ENCODE measurements at regions not wholly inside any gene's neighbourhood (a gene's known extent, or its start where the extent isn't known, plus 50 kb on each side); places are given as distances from the start of the nearest gene placed in this dataset.
"Not testable (repeated sequence)": the region's sequence is repeated elsewhere in the genome, so short reads cannot be mapped to it uniquely, and the experiment has no call there.

DNA sequence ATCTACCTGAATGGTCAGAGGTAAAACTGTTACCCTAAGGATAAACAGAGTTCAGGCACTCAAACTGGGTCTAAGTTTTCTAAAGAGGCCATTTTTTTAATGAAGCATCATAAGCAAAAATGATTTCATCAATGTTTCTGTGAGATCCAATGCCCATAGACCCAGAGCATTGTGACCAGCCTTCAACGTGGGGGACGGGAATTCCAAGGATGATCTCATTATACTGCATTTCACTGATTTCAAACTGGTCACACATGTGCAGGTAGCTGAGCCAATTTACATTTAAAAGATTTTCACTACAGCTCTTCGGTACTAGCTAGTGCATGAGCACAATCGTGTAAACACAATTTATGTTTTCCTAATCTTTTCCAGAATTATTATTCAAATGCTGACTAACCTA, 472.9 kb downstream of the DIPK2A start:
- DNase-seq (no peak), ATAC-seq (no peak)
- no peaks in the 10 kb centered on the region for H3K9me3 Mint-ChIP-seq
- no peaks in the 10 kb centered on the region for H3K36me3 Mint-ChIP-seq (ENCODE audit: insufficient read depth)
- H3K27me3 Mint-ChIP-seq (ENCODE audit: low read depth): no peaks in the 10 kb centered on the region
- H3K4me1 Mint-ChIP-seq (ENCODE audit: low read depth): no peaks in the 10 kb centered on the region
- no peak overlapping the region for H3K4me3 Mint-ChIP-seq

DNA sequence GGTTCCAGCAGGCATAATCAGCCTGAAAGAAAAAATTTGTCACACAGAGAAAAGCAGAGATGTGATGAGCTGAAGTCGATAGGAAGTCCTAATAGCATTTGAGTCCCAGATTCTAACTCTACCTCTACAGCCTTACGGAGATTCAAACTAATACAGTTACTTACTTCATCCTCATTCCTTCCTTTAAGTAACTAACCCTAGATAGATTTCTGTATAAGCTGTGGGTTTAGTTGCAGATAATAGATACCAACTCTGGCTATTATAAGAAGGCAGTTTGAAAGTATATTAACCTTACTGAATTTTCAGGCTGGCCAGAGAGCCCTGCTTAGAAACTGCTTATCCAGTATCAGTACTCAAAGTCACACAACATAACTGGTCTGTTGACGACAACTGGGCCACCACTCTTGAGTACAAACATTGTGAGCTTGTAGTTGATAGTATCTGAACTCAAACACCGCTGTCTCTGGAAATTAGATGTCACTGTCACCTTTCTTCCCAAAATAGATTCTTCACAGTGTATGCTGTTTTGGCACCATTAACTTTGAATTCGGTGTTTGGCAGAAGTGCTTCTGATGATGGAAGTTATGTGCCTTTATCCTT, 484.3 kb downstream of the DIPK2A start:
- ATAC-seq (no peak), DNase-seq (no peak)
- H3K9me3 Mint-ChIP-seq: no peaks in the 10 kb centered on the region
- no peaks in the 10 kb centered on the region for H3K4me1 Mint-ChIP-seq (ENCODE audit: low read depth)
- H3K27me3 Mint-ChIP-seq (ENCODE audit: low read depth): no peaks in the 10 kb centered on the region
- H3K4me3 Mint-ChIP-seq: no peak overlapping the region
- no peaks in the 10 kb centered on the region for H3K36me3 Mint-ChIP-seq (ENCODE audit: insufficient read depth)

DNA sequence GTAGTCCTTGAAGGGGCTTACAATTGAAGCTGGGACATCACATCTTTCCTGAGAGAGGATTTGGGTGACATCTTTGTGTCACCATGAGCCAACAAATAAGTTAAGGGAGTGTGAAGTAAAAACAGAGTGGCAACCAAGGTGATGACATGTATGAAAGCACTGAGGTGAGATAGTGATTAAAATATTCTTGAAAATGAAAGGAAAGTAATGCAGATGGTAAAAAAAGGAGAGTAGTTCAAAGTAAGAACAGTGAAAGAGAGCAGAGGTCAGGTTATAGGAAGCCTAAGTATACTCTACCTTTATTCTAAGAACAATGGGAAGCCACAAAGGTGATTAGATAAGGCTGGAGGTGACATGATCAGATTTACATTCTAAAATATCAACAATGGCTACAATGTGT, 486.1 kb downstream of the DIPK2A start:
- ATAC-seq: no peak
- no peaks in the 10 kb centered on the region for H3K36me3 Mint-ChIP-seq (ENCODE audit: insufficient read depth)
- H3K9me3 Mint-ChIP-seq: no peaks in the 10 kb centered on the region
- H3K4me3 Mint-ChIP-seq: no peak overlapping the region
- no peaks in the 10 kb centered on the region for H3K4me1 Mint-ChIP-seq (ENCODE audit: low read depth)
- no peak for DNase-seq
- no peaks in the 10 kb centered on the region for H3K27me3 Mint-ChIP-seq (ENCODE audit: low read depth)

DNA sequence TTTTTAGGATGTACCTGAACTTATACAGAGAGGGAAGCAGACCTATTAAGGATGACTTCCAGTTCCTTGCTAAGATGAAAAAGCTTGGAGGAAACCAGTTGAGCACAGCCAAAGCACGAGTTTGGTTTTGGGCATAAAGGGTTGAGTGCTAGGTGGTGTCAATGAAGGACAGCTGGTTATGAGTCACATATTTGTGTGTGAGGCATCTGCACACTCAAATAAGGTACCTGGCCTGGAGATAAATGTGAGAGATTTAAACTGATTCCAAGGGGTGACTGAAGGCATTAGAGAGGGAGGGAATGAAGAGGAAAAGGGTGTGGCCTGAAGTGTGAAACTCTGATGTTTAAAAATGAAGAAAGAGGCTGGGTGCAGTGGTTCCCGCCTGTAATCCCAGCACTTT, 486.7 kb downstream of the DIPK2A start:
- Mint-ChIP-seq H3K9me3 (no peaks in the 10 kb centered on the region), H3K4me1 (ENCODE audit: low read depth) (no peaks in the 10 kb centered on the region), H3K27me3 (ENCODE audit: low read depth) (no peaks in the 10 kb centered on the region), H3K4me3 (no peak overlapping the region), H3K36me3 (ENCODE audit: insufficient read depth) (no peaks in the 10 kb centered on the region)
- DNase-seq (no peak), ATAC-seq (no peak)

DNA sequence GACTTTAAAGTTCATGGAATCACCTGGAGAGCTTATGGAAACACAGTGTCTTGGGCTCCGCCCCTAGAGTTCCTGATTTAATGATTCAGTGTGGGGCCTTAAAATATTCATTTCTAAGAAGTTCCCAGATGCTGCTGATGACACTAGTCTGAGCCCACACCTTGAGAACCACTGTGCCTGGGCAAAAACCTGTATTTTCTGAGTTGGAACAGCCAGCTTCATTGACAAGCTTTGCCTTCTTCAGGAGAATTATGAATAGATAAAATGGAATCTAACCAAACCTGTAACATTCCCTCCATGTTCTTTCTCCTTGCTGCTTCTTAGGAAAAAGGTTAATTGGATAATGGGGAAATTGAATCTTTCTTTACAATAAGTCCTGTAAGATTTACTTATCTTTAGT, 490.7 kb downstream of the DIPK2A start:
- no peak for DNase-seq
- H3K9me3 Mint-ChIP-seq: no peaks in the 10 kb centered on the region
- H3K27me3 Mint-ChIP-seq (ENCODE audit: low read depth): no peaks in the 10 kb centered on the region
- no peaks in the 10 kb centered on the region for H3K4me1 Mint-ChIP-seq (ENCODE audit: low read depth)
- H3K36me3 Mint-ChIP-seq (ENCODE audit: insufficient read depth): no peaks in the 10 kb centered on the region
- H3K4me3 Mint-ChIP-seq: no peak overlapping the region
- ATAC-seq: no peak

DNA sequence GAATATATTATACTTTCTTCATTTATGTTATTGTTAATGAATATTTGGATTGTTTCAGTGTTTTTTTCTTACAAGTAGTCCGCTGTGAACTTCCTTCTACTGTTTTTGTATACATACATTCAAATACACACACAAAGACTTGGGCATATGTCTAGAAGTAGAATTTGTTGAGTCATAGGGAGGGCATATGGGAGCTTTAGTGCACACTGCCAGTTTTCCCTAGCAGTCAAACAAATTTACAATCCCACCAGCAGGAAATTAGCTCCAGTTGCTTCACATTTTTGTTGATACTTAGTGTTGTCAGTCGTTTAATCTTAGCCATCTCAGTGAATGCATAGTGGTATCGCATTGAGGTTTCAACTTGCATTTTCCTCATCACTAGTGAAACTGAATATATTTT, 492.3 kb downstream of the DIPK2A start:
- Mint-ChIP-seq H3K4me3 (no peak overlapping the region), H3K9me3 (no peaks in the 10 kb centered on the region), H3K36me3 (ENCODE audit: insufficient read depth) (no peaks in the 10 kb centered on the region), H3K4me1 (ENCODE audit: low read depth) (no peaks in the 10 kb centered on the region), H3K27me3 (ENCODE audit: low read depth) (no peaks in the 10 kb centered on the region)
- DNase-seq (no peak), ATAC-seq (no peak)

DNA sequence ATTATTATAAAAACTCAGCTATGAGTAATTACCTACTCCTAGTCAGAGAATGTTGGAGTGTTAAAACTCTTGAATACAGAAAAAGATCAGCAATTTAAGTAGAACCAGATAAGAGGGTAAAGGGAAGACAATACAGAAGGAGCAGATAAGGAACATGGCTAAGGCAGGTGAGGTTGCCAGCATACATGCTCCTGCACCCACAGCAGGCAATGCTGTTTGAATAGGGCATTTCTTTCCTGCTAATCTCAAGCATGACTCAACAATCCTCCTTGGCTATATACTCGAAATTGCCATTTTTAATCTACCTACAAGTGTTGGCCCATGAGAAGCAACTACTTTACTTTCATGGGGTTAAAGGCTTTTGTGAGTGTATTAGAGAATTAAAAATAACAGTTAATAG, 494.5 kb downstream of the DIPK2A start:
- Mint-ChIP-seq H3K27me3 (ENCODE audit: low read depth) (no peaks in the 10 kb centered on the region), H3K4me3 (no peak overlapping the region), H3K9me3 (no peaks in the 10 kb centered on the region), H3K4me1 (ENCODE audit: low read depth) (no peaks in the 10 kb centered on the region), H3K36me3 (ENCODE audit: insufficient read depth) (no peaks in the 10 kb centered on the region)
- DNase-seq: no peak
- ATAC-seq: no peak

DNA sequence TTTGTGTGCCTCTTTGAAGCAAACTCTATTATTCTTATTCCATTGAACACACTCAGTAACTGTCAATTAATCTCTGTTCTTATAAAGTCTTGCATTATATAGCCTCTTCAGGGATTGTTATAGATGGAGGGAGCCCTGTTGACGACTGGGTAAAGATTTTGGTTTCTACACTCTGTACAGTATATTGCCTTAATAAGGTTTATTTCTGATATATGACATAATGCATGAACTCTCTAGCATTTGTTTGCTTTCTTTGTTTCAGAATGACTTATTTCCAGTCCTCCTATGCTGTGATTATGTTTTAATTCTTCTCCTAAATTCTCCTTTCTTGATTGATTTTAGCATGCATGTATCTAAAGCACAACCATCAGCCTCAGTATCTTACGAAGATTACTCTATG, 494.9 kb downstream of the DIPK2A start:
- no peak for ATAC-seq
- no peaks in the 10 kb centered on the region for H3K9me3 Mint-ChIP-seq

DNA sequence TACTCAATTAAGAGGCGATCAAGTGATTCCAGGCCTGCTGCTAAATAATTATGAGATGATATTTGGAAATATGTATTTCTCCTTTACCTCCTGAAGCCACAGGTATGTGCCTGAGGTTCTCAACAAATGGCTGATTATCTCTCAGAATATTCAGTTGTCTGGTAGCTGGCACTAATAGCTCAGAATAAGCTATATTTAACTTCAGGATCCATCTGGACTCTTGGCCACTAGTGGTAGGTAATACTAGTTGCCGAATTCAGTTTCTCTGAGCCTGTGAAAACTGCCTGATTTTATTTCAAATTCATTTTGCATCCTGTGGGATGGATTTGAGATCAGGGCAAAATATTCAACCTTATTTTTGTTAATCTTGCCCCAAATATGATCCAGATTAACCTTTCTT, 499.0 kb downstream of the DIPK2A start:
- Mint-ChIP-seq H3K4me1 (ENCODE audit: low read depth) (no peaks in the 10 kb centered on the region), H3K36me3 (ENCODE audit: insufficient read depth) (no peaks in the 10 kb centered on the region), H3K27me3 (ENCODE audit: low read depth) (no peaks in the 10 kb centered on the region), H3K4me3 (no peak overlapping the region), H3K9me3 (no peaks in the 10 kb centered on the region)
- no peak for ATAC-seq
- DNase-seq: no peak

More for the DNA sequence above, 494.9 kb downstream of the DIPK2A start:
- Mint-ChIP-seq H3K4me1 (ENCODE audit: low read depth) (no peaks in the 10 kb centered on the region), H3K27me3 (ENCODE audit: low read depth) (no peaks in the 10 kb centered on the region), H3K36me3 (ENCODE audit: insufficient read depth) (no peaks in the 10 kb centered on the region), H3K4me3 (no peak overlapping the region)
- DNase-seq: no peak

DNA sequence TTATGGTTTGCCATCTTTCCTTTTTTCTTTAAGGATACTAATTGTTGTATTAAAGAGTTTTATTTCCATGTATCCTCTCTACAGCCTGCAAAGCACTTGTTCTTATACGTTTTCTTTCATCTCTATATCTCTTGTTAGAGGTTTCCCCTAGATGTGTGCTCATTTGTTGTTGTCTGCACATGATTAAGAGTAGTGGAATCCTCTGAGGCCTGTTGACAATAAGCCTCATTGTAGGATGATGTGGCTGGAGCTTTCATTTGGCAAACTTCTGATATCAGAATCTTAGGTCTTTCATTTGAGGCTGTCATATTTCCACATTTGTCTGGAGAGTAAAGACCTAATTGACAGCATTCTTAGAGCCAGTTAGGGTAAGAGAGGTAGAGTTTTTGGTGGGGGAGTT, 506.0 kb downstream of the DIPK2A start:
- no peak for DNase-seq
- H3K9me3 Mint-ChIP-seq: no peaks in the 10 kb centered on the region
- no peaks in the 10 kb centered on the region for H3K36me3 Mint-ChIP-seq (ENCODE audit: insufficient read depth)
- H3K4me3 Mint-ChIP-seq: no peak overlapping the region
- no peak for ATAC-seq
- no peaks in the 10 kb centered on the region for H3K27me3 Mint-ChIP-seq (ENCODE audit: low read depth)
- H3K4me1 Mint-ChIP-seq (ENCODE audit: low read depth): no peaks in the 10 kb centered on the region

DNA sequence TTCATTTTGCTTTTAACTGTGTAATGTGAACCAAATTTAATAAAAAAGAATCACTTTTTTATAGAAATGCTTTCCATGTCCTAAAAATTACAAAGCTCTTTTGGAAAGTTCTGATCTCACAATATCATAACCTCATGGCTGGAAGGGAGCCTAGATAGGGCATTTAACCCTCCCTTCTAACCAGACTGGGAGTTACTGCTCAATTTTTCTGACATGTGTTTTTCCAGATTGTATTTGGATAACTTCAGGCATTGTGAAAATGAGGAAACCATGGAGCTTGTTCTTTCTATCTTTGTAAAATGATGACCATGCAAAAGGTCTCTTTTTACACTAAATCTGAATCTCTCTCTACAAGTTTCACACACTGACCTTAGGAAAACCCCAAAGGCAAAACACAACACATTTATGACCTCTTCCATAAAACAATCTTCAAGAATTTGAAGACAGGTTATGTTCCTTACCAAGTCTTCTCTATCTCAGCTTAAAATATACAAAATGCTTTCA, 508.8 kb downstream of the DIPK2A start:
- Mint-ChIP-seq H3K9me3 (no peaks in the 10 kb centered on the region), H3K27me3 (ENCODE audit: low read depth) (no peaks in the 10 kb centered on the region), H3K4me3 (no peak overlapping the region), H3K4me1 (ENCODE audit: low read depth) (no peaks in the 10 kb centered on the region), H3K36me3 (ENCODE audit: insufficient read depth) (no peaks in the 10 kb centered on the region)
- DNase-seq (no peak), ATAC-seq (no peak)

DNA sequence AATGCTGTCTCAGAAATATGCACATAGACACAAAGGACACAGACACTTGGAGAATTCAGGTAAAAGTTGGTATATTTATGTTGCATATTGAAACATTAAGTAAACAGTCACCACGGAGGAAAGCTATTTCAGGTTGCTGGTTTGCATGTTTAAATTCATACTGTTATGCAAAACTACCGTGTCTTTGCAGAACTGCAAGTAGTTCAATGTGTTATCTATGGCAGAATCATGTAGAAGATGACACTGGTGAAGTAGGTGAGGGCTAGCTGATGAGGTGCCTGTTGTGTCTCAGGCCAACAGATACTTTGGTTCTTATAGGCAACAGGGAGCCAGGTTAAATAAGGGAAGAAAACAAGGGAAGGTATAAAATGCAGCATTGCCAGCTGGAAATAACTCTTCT, 511.3 kb downstream of the DIPK2A start:
- ATAC-seq (no peak), DNase-seq (no peak)
- H3K4me1 Mint-ChIP-seq (ENCODE audit: low read depth): no peaks in the 10 kb centered on the region
- H3K9me3 Mint-ChIP-seq: no peaks in the 10 kb centered on the region
- no peaks in the 10 kb centered on the region for H3K27me3 Mint-ChIP-seq (ENCODE audit: low read depth)
- no peak overlapping the region for H3K4me3 Mint-ChIP-seq
- no peaks in the 10 kb centered on the region for H3K36me3 Mint-ChIP-seq (ENCODE audit: insufficient read depth)

DNA sequence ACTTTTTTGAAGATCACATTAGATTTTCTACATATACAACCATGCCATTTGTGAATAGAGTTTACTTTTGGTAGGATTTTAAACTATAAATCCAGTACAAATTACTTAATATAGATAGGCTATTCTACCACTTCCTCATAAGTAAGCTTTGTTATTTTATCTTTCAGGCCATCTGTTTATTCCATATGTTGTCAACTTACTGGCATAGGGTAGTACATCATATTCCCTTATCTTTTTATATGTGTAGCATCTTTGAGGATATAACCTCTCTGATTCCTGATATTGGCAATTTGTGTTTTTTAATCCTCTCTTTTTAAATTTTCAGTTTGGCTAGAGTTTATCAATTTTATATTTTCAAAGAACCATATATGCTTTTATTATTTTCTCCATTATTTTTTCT, 515.4 kb downstream of the DIPK2A start:
- no peak for ATAC-seq
- Mint-ChIP-seq H3K4me3 (no peak overlapping the region), H3K9me3 (no peaks in the 10 kb centered on the region), H3K4me1 (ENCODE audit: low read depth) (no peaks in the 10 kb centered on the region), H3K27me3 (ENCODE audit: low read depth) (no peaks in the 10 kb centered on the region), H3K36me3 (ENCODE audit: insufficient read depth) (no peaks in the 10 kb centered on the region)
- DNase-seq: no peak

DNA sequence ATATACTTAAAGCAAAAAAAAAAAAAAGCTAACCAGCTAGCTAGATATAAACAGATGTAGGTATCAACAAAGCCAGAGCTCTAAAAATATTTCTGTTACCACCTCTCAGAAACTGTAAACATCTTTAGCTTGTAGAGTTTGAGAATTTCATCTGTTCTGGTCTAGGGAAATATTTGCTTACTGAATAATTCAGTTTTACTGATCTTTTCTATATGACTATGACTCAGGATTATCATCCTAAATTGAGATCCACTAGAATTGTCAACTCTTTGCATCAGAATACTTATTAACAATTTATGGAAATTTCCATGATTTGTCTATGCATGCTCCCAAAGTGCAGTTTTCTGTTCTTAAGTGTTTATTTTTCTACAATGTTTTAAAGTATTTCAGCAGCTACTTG, 517.3 kb downstream of the DIPK2A start:
- Mint-ChIP-seq H3K9me3 (no peaks in the 10 kb centered on the region), H3K4me3 (no peak overlapping the region), H3K36me3 (ENCODE audit: insufficient read depth) (no peaks in the 10 kb centered on the region), H3K4me1 (ENCODE audit: low read depth) (no peaks in the 10 kb centered on the region), H3K27me3 (ENCODE audit: low read depth) (no peaks in the 10 kb centered on the region)
- ATAC-seq (no peak), DNase-seq (no peak)

DNA sequence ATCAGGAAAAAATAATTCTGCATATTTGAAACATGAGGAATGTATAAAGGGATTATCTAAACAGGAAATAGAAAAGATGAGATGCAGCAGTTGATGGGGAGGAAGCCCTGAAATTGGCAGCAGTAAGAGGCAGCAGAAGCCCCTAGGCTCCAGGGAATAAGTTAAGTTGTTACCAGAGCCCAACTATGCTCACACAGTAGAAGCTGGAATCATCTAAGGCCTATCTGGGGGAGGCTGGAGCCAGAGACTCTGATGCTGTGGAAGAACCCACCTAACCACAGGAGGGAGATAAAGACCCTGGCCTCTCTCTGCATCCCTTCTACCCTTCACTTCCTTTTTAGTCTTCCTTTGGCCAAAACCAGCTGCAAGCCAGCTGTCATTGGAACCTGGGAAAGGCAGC, 519.7 kb downstream of the DIPK2A start:
- ATAC-seq: no peak
- H3K4me1 Mint-ChIP-seq (ENCODE audit: low read depth): no peaks in the 10 kb centered on the region
- H3K27me3 Mint-ChIP-seq (ENCODE audit: low read depth): no peaks in the 10 kb centered on the region
- no peak overlapping the region for H3K4me3 Mint-ChIP-seq
- H3K9me3 Mint-ChIP-seq: no peaks in the 10 kb centered on the region
- H3K36me3 Mint-ChIP-seq (ENCODE audit: insufficient read depth): no peaks in the 10 kb centered on the region
- no peak for DNase-seq

DNA sequence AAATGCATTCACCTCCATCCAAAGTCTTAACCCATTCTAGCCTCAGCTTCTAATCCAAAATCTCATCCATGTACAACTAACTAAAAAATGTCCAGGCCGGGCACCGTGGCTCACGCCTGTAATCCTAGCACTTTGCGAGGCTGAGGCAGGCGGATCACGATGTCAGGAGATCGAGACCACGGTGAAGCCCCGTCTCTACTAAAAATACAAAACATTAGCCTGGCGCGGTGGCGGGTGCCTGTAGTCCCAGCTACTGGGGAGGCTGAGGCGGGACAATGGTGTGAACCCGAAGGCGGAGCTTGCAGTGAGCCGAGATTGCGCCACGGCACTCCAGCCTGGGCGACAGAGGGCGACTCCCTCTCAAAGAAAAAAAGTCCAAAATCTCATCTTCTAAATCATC, 523.0 kb downstream of the DIPK2A start:
- not testable (repeated sequence) for H3K27me3 Mint-ChIP-seq (ENCODE audit: low read depth); ATAC-seq; DNase-seq; H3K9me3 Mint-ChIP-seq; H3K36me3 Mint-ChIP-seq (ENCODE audit: insufficient read depth); H3K4me1 Mint-ChIP-seq (ENCODE audit: low read depth); H3K4me3 Mint-ChIP-seq

Data from activated T-cell treated with anti-CD3 and anti-CD28 coated beads, Interleukin-2, amount 50 U/mL, for 4 hours (primary cell).